ENCODE measurements at regions not wholly inside any gene's neighbourhood (a gene's known extent, or its start where the extent isn't known, plus 50 kb on each side); places are given as distances from the start of the nearest gene placed in this dataset.

- no peak for TF ChIP-seq CTCF (IDR thresholded peaks at IDR 0.05)
- TF ChIP-seq POLR2A (IDR thresholded peaks at IDR 0.05) = no peak
These were observed 634.4 kb upstream of the AADAT start for GRCh38 chr4:170724191-170724590.

Data from body of pancreas (tissue), 4 donors.